Gastrocnemius medialis (tissue), 4 donors: ENCODE measurements at regions not wholly inside any gene's neighbourhood (a gene's known extent, or its start where the extent isn't known, plus 50 kb on each side); places are given as distances from the start of the nearest gene placed in this dataset.
"Not testable (repeated sequence)": the region's sequence is repeated elsewhere in the genome, so short reads cannot be mapped to it uniquely, and the experiment has no call there.

Experiments
- POLR2A ChIP-seq, 2 donors: fragments of 450-650 bp; IDR thresholded peaks; one replicate each; pipeline ENCODE4 v1.6.1; 2017; ENCODE audit warnings: antibody characterized with exemption in 2 of 2, mild to moderate bottlenecking in 2 of 2, moderate library complexity in 2 of 2
- TF ChIP-seq, protein P1 (sequence below), 5 experiments: fragments of 450-650 bp in 3 of 5; fragments of 200-600 bp in 2 of 5; sonication (generic) in 2 of 5; IDR thresholded peaks in 4 of 5; conservative IDR thresholded peaks in 1 of 5; 1 replicate in 4 of 5; 2 replicates in 1 of 5; pipeline ENCODE4 v1.5.1; 2016 to 2019; ENCODE audit warnings: antibody characterized with exemption in 5 of 5, mild to moderate bottlenecking in 3 of 5, moderate library complexity in 3 of 5

GRCh38 chrX:82738313-82738712, 769.8 kb upstream of the POU3F4 start:
- TF ChIP-seq, protein P1, sequence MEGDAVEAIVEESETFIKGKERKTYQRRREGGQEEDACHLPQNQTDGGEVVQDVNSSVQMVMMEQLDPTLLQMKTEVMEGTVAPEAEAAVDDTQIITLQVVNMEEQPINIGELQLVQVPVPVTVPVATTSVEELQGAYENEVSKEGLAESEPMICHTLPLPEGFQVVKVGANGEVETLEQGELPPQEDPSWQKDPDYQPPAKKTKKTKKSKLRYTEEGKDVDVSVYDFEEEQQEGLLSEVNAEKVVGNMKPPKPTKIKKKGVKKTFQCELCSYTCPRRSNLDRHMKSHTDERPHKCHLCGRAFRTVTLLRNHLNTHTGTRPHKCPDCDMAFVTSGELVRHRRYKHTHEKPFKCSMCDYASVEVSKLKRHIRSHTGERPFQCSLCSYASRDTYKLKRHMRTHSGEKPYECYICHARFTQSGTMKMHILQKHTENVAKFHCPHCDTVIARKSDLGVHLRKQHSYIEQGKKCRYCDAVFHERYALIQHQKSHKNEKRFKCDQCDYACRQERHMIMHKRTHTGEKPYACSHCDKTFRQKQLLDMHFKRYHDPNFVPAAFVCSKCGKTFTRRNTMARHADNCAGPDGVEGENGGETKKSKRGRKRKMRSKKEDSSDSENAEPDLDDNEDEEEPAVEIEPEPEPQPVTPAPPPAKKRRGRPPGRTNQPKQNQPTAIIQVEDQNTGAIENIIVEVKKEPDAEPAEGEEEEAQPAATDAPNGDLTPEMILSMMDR (IDR thresholded peaks at IDR 0.05 in 4 of 5, conservative IDR thresholded peaks at IDR 0.05 in 1 of 5), result not testable (repeated sequence)
- not testable (repeated sequence) for TF ChIP-seq POLR2A (IDR thresholded peaks at IDR 0.05)
